ENCODE measurements at regions not wholly inside any gene's neighbourhood (a gene's known extent, or its start where the extent isn't known, plus 50 kb on each side); places are given as distances from the start of the nearest gene placed in this dataset.

- TF ChIP-seq SIN3A (IDR thresholded peaks at IDR 0.05; ENCODE audit: borderline replicate concordance, insufficient read depth, low read depth, low read length) (no peak), CTCF (IDR thresholded peaks at IDR 0.05) (no peak)
Measured at GRCh38 chr16:86437348-86437747, 73.0 kb upstream of the FOXF1 start.

All from Panc1 (cell line).